Neural progenitor cell (in vitro differentiated cells): ENCODE measurements at regions not wholly inside any gene's neighbourhood (a gene's known extent, or its start where the extent isn't known, plus 50 kb on each side); places are given as distances from the start of the nearest gene placed in this dataset.

Source experiments
- EZH2 ChIP-seq: fragments of 200-600 bp; sonication (generic); IDR thresholded peaks from 2 replicates; pipeline ENCODE4 v1.6.1; 2017; ENCODE audit warnings: antibody characterized with exemption, mild to moderate bottlenecking, moderate library complexity
- EZH2phosphoT487 ChIP-seq: fragments of 200-600 bp; sonication (generic); IDR thresholded peaks from 2 replicates; pipeline ENCODE4 v1.6.1; 2017; ENCODE audit warnings: antibody characterized with exemption
- TF ChIP-seq, protein P1 (sequence below): fragments of 200-600 bp; sonication (generic); IDR thresholded peaks from 2 replicates; pipeline ENCODE4 v1.5.1; 2017; ENCODE audit warnings: antibody characterized with exemption, mild to moderate bottlenecking

DNA sequence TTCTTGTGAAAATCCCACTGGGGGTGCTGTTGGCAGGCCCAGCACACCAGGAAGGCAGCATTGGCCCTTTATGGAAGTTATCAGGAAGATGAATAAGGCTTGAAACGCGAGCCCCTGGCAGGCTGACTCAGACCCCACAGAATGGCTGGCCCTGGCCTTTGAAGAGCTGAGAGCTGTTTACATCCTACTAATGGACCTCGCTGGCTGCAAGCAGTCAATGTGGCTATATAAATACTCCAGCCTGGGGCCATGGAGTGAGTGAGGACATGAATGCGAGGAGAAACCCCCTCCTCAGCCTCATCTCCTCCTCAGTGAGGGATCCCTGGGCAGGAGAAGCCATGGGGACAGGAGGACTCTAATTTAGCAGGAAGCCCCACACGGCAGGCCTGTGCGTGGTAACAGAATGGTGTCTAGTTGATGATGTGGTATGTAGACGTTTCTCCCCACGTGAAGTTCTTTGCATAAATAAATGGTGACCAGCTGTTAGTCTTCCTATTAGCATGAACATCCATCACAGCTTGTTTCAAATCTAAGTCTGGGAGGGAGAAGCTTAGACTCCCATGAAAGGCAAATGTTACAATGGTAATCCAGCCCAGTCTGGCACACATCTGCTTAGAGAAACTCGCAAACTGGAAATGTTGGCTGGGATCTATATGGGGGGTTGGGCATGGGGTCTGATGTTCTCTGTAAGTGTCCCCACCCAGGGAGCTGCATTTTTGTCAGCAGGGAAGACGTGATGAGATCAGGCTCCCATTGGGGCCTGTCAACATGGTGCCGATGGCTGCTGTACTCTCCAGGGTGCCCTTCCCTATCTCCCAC, 175.1 kb upstream of the PITX1 start:
- TF ChIP-seq, protein P1, sequence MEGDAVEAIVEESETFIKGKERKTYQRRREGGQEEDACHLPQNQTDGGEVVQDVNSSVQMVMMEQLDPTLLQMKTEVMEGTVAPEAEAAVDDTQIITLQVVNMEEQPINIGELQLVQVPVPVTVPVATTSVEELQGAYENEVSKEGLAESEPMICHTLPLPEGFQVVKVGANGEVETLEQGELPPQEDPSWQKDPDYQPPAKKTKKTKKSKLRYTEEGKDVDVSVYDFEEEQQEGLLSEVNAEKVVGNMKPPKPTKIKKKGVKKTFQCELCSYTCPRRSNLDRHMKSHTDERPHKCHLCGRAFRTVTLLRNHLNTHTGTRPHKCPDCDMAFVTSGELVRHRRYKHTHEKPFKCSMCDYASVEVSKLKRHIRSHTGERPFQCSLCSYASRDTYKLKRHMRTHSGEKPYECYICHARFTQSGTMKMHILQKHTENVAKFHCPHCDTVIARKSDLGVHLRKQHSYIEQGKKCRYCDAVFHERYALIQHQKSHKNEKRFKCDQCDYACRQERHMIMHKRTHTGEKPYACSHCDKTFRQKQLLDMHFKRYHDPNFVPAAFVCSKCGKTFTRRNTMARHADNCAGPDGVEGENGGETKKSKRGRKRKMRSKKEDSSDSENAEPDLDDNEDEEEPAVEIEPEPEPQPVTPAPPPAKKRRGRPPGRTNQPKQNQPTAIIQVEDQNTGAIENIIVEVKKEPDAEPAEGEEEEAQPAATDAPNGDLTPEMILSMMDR = no peak
- TF ChIP-seq EZH2 (no peak), EZH2phosphoT487 (no peak)
